GM21526 (cell line): ENCODE measurements at regions not wholly inside any gene's neighbourhood (a gene's known extent, or its start where the extent isn't known, plus 50 kb on each side); places are given as distances from the start of the nearest gene placed in this dataset.
"Not testable (repeated sequence)": the region's sequence is repeated elsewhere in the genome, so short reads cannot be mapped to it uniquely, and the experiment has no call there.

ENCODE experiments used
- ATAC-seq: cut with Tn5 transposase; IDR thresholded peaks from one replicate; pipeline ENCODE4 v1.9.1; 2021; ENCODE audit warnings: moderate library complexity; ENCODE audit not compliant: unreplicated experiment, low FRiP score

DNA sequence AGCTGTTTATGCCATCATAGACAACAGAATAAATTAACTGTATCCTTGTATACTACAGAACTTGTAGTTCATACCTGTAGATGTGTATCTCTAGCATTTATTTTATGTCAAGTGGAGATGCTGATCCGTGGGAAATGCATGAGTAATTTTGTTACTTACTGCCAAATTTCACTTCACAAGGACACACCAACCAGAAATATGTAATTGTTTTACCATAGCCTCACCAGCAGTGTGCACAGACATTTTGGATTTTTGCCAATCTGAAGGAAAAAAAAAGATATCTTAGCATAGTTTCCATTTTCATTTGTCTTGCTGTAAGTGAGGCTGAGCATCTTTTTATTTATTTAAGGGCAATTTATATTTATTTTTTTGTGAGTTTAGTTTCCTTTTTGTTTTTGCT lies 265.1 kb upstream of the OSR1 start:
- ATAC-seq, result no peak

- ATAC-seq, result no peak
These were observed 258.9 kb upstream of the OSR1 start for GRCh38 chr2:19617257-19617848.

DNA sequence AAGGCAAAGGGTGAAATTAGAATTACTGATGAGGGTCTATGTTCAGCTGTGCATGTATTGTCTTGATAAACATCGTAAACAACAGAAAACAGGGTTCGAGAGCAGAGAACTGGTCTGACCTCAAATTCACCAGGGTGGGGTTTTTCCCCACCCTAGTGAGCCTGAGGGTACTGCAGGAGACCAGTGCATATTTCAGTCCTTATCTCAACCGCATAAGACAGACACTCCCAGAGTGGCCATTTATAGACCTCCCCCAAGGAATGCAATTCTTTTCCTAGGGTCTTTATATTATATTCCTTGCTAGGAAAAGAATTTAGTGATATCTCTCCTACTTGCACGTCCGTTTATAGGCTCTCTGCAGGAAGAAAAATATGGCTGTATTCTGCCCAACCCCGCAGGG lies 257.0 kb upstream of the OSR1 start:
- not testable (repeated sequence) for ATAC-seq

DNA sequence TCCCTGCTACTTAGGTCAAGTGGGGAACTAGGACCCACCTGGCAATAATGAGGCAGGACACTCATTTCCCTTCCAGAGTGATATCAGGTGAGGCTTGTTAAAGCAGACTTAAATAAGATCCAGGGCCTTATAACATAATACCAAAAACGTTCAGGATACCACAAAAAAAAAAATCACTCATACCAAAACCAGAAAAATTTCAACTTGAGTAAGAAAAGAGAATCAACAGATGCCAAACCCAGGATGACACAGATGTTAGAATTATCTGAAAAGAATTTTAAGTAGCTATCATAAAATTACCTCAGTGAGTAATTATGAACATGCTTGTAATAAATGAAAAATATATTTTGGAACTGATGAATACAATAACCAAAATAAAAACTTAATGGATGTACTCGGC lies 255.6 kb upstream of the OSR1 start:
- no peak for ATAC-seq

DNA sequence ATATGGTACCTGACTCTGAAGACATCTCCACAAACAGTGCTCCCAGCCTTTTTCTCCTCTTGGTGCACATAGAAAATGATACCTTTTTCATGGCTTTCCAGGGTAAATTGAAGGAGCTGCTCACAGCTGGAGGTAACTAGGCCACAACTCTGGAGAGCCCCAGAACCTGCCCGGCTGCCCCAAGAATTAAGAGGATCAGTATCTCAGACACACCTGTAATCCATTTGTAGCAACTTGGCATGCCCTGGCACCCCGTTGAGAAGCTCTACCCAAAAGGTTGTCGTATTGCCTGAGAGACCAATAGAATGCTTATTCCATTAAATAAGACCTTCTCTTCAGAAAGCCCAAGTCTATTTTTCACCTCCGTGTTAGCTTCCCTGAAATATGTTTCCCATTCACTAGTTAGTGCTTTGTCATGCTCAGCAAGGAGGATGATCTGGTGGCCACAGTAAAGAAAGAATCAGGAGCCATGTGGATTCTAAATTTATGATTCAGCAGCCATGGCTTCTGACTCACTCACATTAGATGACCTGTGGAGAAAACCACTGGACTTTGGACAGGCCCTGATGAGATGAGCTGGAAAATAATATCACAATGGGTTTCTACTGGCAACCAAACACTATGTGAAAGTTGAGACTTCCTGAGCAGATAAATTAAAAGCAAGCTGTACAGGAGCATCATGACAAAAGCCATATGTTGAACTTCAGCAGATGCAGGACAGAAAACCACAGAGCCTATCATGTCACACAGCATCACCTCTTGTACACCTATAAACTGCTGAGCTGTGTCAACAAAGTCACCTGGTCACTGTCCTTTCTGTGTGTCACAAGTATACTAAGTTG lies 253.3 kb upstream of the OSR1 start:
- no peak for ATAC-seq

GRCh38 chr2:19609266-19609665 lies 250.8 kb upstream of the OSR1 start:
- ATAC-seq, result no peak

- no peak for ATAC-seq
These were observed 249.7 kb upstream of the OSR1 start for GRCh38 chr2:19607931-19608771.

- ATAC-seq, result no peak
These were observed 249.0 kb upstream of the OSR1 start for GRCh38 chr2:19607400-19607799.

DNA sequence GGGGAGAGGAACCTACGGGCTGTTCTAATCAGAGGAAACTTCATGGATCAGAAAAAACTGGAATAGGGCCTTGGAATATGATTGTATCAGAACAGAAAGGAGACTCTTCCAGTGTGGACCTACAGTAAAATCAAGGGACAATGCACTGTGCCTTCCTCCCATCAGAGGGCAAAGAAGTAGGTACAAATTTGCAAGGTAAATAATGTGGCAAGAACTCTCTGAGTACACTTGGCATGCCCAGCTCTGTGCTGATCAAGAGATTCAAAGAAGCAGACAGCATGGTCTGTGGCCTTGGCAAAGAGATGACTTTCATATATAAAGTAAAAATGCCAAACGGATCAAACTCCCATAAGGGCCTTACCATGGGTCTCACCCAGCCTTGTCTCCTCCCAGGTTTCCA lies 242.6 kb upstream of the OSR1 start:
- no peak for ATAC-seq

DNA sequence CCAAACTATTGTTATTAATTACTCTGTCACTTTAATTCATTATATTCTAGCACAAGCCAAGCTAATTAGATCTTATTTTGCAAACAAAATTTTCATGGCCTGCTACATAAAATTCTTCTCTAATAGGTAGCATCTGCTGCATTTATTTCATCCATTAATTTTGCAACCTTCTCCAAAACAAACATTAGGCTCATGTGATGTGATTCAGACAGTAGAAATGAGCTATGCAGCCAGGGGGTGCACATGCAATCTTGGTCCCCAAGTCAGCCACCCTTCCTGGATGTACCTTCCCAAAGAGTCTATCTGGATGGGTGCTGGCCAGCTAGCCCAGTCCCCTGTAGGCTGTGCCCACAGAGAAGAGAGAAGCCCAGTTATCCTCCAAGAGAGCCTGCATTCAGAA lies 242.1 kb upstream of the OSR1 start:
- ATAC-seq, result no peak

DNA sequence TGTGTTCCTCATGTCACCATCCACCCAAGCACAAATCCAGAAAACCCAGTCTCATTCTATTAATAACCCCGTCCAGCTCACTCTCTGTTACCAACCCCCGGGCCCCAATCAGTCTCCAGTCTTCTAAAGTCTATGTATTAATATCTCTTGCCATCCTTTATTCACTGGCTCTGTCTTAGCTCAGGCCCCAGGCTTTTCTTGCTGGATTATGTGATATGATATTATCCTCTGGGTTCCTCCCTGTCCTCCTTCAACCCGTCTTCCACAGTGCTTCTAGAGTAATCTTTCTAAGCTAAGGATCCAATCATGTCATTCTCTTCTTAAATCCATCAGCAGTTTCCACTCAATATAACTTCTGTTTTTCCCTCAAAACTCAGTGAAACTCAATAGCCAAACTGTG lies 240.5 kb upstream of the OSR1 start:
- no peak for ATAC-seq

GRCh38 chr2:19592197-19592596 lies 233.8 kb upstream of the OSR1 start:
- ATAC-seq, result no peak

GRCh38 chr2:19589791-19590190 lies 231.4 kb upstream of the OSR1 start:
- no peak for ATAC-seq

- no peak for ATAC-seq
These were observed 222.4 kb upstream of the OSR1 start for GRCh38 chr2:19580830-19581229.

- no peak for ATAC-seq
These were observed 221.8 kb upstream of the OSR1 start for GRCh38 chr2:19580264-19580663.

GRCh38 chr2:19579461-19579860 lies 221.0 kb upstream of the OSR1 start:
- no peak for ATAC-seq

DNA sequence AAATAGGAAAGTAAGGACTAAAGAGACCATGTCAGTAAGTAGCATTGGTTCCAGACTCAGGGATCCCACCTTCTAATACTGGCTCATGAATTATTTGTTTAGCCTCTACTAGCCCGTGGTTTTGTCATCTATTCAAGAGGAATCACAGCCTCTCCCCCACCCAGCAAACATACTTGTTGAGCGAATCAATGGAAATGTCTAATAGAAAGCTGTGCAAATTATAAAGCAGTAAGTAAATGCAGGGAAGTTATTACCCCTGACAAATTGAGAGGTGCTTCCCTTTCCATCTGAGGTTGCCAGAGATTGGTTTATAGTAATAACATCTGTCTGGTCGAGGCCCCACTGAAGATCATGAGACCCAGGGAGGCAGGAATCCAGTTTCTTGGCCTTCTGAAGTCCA lies 219.3 kb upstream of the OSR1 start:
- no peak for ATAC-seq

- no peak for ATAC-seq
These were observed 218.0 kb upstream of the OSR1 start for GRCh38 chr2:19576411-19576810.

GRCh38 chr2:19575641-19576040 lies 217.2 kb upstream of the OSR1 start:
- ATAC-seq, result no peak

GRCh38 chr2:19574778-19575260 lies 216.4 kb upstream of the OSR1 start:
- ATAC-seq, result no peak

DNA sequence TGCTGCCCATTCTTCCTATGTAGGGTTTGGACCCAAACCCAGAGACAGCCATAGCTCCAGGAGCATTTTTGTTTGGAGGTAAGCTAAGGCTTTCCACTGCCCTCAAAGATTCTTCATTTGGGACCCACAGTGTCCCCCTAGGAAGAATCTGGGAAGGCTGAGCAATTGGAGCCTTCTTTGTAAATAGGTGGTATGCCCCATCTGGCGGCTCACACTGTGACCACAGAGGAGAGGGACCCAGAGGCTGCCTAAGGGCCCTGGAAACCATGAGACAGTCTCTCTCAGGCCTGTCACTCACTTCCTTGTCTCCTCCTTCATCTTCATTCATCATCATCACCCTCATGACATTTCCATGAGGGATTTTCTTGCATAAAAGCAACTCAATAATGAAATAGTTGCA lies 215.4 kb upstream of the OSR1 start:
- no peak for ATAC-seq
